Activated CD8-positive, alpha-beta memory T cell treated with anti-CD3 and anti-CD28 coated beads, Interleukin-2, amount 10 ng/mL, durations not matched to agents 7 days and 5 days (primary cell): ENCODE measurements at regions not wholly inside any gene's neighbourhood (a gene's known extent, or its start where the extent isn't known, plus 50 kb on each side); places are given as distances from the start of the nearest gene placed in this dataset.

ENCODE experiments used
- ATAC-seq: fragments of 150-1000 bp; cut with Tn5 transposase; one replicate; pipeline ENCODE4 v1.10.0; 2021; ENCODE audit warnings: moderate library complexity
- CTCF ChIA-PET: fragments of 350-600 bp; sonication (Branson Sonifier 250); formaldehyde crosslinking; loops from one replicate; lab custom pipeline; 2021; ENCODE audit warnings: antibody characterized with exemption; lab: Charles Lee
- DNase-seq: peaks from one replicate; pipeline ENCODE4 v3.0.0-alpha.2; 2020
- H3K27ac Mint-ChIP-seq: one replicate; pipeline ENCODE4 v1.8.0; 2021; ENCODE audit warnings: mild to moderate bottlenecking, mixed read lengths
- H3K27me3 Mint-ChIP-seq: one replicate; pipeline ENCODE4 v1.8.0; 2021; ENCODE audit warnings: mixed read lengths
- H3K36me3 Mint-ChIP-seq: one replicate; pipeline ENCODE4 v1.8.0; 2021; ENCODE audit warnings: mild to moderate bottlenecking, mixed read lengths
- H3K4me1 Mint-ChIP-seq: one replicate; pipeline ENCODE4 v1.8.0; 2021; ENCODE audit warnings: mixed read lengths
- H3K4me3 Mint-ChIP-seq: one replicate; pipeline ENCODE4 v1.8.0; 2021; ENCODE audit warnings: mild to moderate bottlenecking, moderate library complexity, mixed read lengths
- H3K9me3 Mint-ChIP-seq: one replicate; pipeline ENCODE4 v1.8.0; 2022; ENCODE audit warnings: low read depth, mixed read lengths

GRCh38 chr10:3529691-3530090, 255.3 kb downstream of the KLF6 start:
- no peak for ATAC-seq
- H3K36me3 Mint-ChIP-seq, result no peaks in the 10 kb centered on the region
- peaks cover 11% of the 10 kb centered on the region for H3K27me3 Mint-ChIP-seq
- H3K27ac Mint-ChIP-seq, result no peak overlapping the region
- H3K9me3 Mint-ChIP-seq, result peaks cover 2% of the 10 kb centered on the region
- H3K4me3 Mint-ChIP-seq, result no peak overlapping the region
- DNase-seq, result no peak
- H3K4me1 Mint-ChIP-seq, result peaks cover 4% of the 10 kb centered on the region
- CTCF ChIA-PET, result interaction anchor here (0.6 kb wide), 2 partner anchors 43 to 75 kb away, joined by 3 to 5 read pairs; no protein-coding TSS in a partner anchor

GRCh38 chr10:3528823-3529403, 256.1 kb downstream of the KLF6 start:
- CTCF ChIA-PET, result interaction anchor here (0.6 kb wide), 1 partner anchor 42 kb away, joined by 3 read pairs; no protein-coding TSS in a partner anchor

GRCh38 chr10:3528271-3528670, 256.7 kb downstream of the KLF6 start:
- Mint-ChIP-seq H3K36me3 (no peaks in the 10 kb centered on the region), H3K9me3 (peaks cover 2% of the 10 kb centered on the region), H3K4me1 (peaks cover 4% of the 10 kb centered on the region), H3K4me3 (no peak overlapping the region), H3K27me3 (peaks cover 13% of the 10 kb centered on the region), H3K27ac (no peak overlapping the region)
- ATAC-seq (no peak), DNase-seq (no peak)
- CTCF ChIA-PET, result no interaction called here

More at GRCh38 chr10:3528823-3529403, 256.1 kb downstream of the KLF6 start:
- Mint-ChIP-seq H3K27ac (no peak overlapping the region), H3K9me3 (peaks cover 2% of the 10 kb centered on the region), H3K36me3 (no peaks in the 10 kb centered on the region), H3K4me3 (no peak overlapping the region), H3K4me1 (peaks cover 4% of the 10 kb centered on the region), H3K27me3 (peaks cover 13% of the 10 kb centered on the region)
- ATAC-seq, result no peak
- no peak for DNase-seq

- DNase-seq, result no peak
- Mint-ChIP-seq H3K27ac (no peak overlapping the region), H3K4me3 (no peak overlapping the region), H3K4me1 (peaks cover 4% of the 10 kb centered on the region), H3K36me3 (no peaks in the 10 kb centered on the region), H3K27me3 (peaks cover 13% of the 10 kb centered on the region), H3K9me3 (peaks cover 2% of the 10 kb centered on the region)
- CTCF ChIA-PET, result no interaction called here
- ATAC-seq, result no peak
Observed at GRCh38 chr10:3527869-3528268, 257.1 kb downstream of the KLF6 start.

GRCh38 chr10:3526727-3527501, 258.1 kb downstream of the KLF6 start:
- peaks cover 4% of the 10 kb centered on the region for H3K4me1 Mint-ChIP-seq
- CTCF ChIA-PET, result no interaction called here
- peaks cover 4% of the 10 kb centered on the region for H3K9me3 Mint-ChIP-seq
- no peaks in the 10 kb centered on the region for H3K36me3 Mint-ChIP-seq
- peaks cover 16% of the 10 kb centered on the region for H3K27me3 Mint-ChIP-seq
- no peak overlapping the region for H3K4me3 Mint-ChIP-seq
- ATAC-seq, result no peak
- H3K27ac Mint-ChIP-seq, result no peak overlapping the region
- no peak for DNase-seq

- Mint-ChIP-seq H3K36me3 (no peaks in the 10 kb centered on the region), H3K27me3 (peaks cover 16% of the 10 kb centered on the region), H3K4me3 (no peak overlapping the region), H3K9me3 (peaks cover 4% of the 10 kb centered on the region), H3K27ac (no peak overlapping the region), H3K4me1 (peaks cover 4% of the 10 kb centered on the region)
- DNase-seq (no peak), ATAC-seq (no peak)
- CTCF ChIA-PET, result no interaction called here
Observed at GRCh38 chr10:3525832-3526449, 259.1 kb downstream of the KLF6 start.

- H3K4me3 Mint-ChIP-seq, result no peak overlapping the region
- no peak for DNase-seq
- H3K4me1 Mint-ChIP-seq, result peaks cover 4% of the 10 kb centered on the region
- ATAC-seq, result no peak
- no peak overlapping the region for H3K27ac Mint-ChIP-seq
- H3K9me3 Mint-ChIP-seq, result peaks cover 4% of the 10 kb centered on the region
- CTCF ChIA-PET, result no interaction called here
- H3K36me3 Mint-ChIP-seq, result no peaks in the 10 kb centered on the region
- H3K27me3 Mint-ChIP-seq, result peaks cover 16% of the 10 kb centered on the region
Observed at GRCh38 chr10:3524086-3524960, 260.7 kb downstream of the KLF6 start.

- DNase-seq (no peak), ATAC-seq (no peak)
- Mint-ChIP-seq H3K27ac (no peak overlapping the region), H3K27me3 (peaks cover 16% of the 10 kb centered on the region), H3K4me1 (peaks cover 4% of the 10 kb centered on the region), H3K4me3 (no peak overlapping the region), H3K9me3 (peaks cover 7% of the 10 kb centered on the region), H3K36me3 (peaks cover 2% of the 10 kb centered on the region)
- CTCF ChIA-PET, result no interaction called here
Observed at GRCh38 chr10:3523309-3524050, 261.5 kb downstream of the KLF6 start.

- CTCF ChIA-PET, result no interaction called here
- Mint-ChIP-seq H3K36me3 (peaks cover 2% of the 10 kb centered on the region), H3K4me3 (no peak overlapping the region), H3K27ac (no peak overlapping the region), H3K9me3 (peaks cover 3% of the 10 kb centered on the region), H3K27me3 (peaks cover 2% of the 10 kb centered on the region), H3K4me1 (peaks cover 3% of the 10 kb centered on the region)
- ATAC-seq, result no peak
- DNase-seq, result no peak
Observed at GRCh38 chr10:3516923-3517255, 268.1 kb downstream of the KLF6 start.

- Mint-ChIP-seq H3K9me3 (peaks cover 3% of the 10 kb centered on the region), H3K4me3 (no peak overlapping the region), H3K27me3 (peaks cover 2% of the 10 kb centered on the region), H3K27ac (no peak overlapping the region), H3K4me1 (peaks cover 3% of the 10 kb centered on the region), H3K36me3 (peaks cover 2% of the 10 kb centered on the region)
- DNase-seq (no peak), ATAC-seq (no peak)
- CTCF ChIA-PET, result no interaction called here
Observed at GRCh38 chr10:3516234-3516922, 268.6 kb downstream of the KLF6 start.

- ATAC-seq, result no peak
- Mint-ChIP-seq H3K4me3 (no peak overlapping the region), H3K36me3 (peaks cover 2% of the 10 kb centered on the region), H3K9me3 (peaks cover 3% of the 10 kb centered on the region), H3K4me1 (peaks cover 7% of the 10 kb centered on the region), H3K27ac (no peak overlapping the region), H3K27me3 (peaks cover 2% of the 10 kb centered on the region)
- CTCF ChIA-PET, result interaction anchor here (0.6 kb wide), 1 partner anchor 268 kb away, joined by 3 read pairs; no protein-coding TSS in a partner anchor
- DNase-seq, result no peak
Observed at GRCh38 chr10:3514691-3515090, 270.3 kb downstream of the KLF6 start.

GRCh38 chr10:3512263-3512662, 272.7 kb downstream of the KLF6 start:
- Mint-ChIP-seq H3K4me3 (no peak overlapping the region), H3K36me3 (no peaks in the 10 kb centered on the region), H3K27me3 (no peaks in the 10 kb centered on the region), H3K4me1 (peaks cover 7% of the 10 kb centered on the region), H3K9me3 (no peaks in the 10 kb centered on the region), H3K27ac (no peak overlapping the region)
- CTCF ChIA-PET, result no interaction called here
- ATAC-seq, result no peak
- no peak for DNase-seq
